ENCODE measurements at regions not wholly inside any gene's neighbourhood (a gene's known extent, or its start where the extent isn't known, plus 50 kb on each side); places are given as distances from the start of the nearest gene placed in this dataset.

- DNase-seq (ENCODE audit: extremely low spot score in 2 of 2), result no peak
- Histone ChIP-seq H3K27me3 (no peaks in the 10 kb centered on the region), H3K27ac (no peak overlapping the region), H3K4me1 (no peaks in the 10 kb centered on the region), H3K9me3 (no peaks in the 10 kb centered on the region), H3K4me3 (no peak overlapping the region), H3K36me3 (no peaks in the 10 kb centered on the region)
- intact Hi-C loops (cut with DNase I), result no loop called here
- TF ChIP-seq POLR2AphosphoS5 (IDR thresholded peaks at IDR 0.05; ENCODE audit: insufficient read depth in 1 of 2, low read depth in 1 of 2), result no peak
Observed at GRCh38 chr6:130766239-130767144, 60.7 kb upstream of the SMLR1 start.

- TF ChIP-seq POLR2A (IDR thresholded peaks at IDR 0.05) (no peak), POLR2AphosphoS5 (IDR thresholded peaks at IDR 0.05; ENCODE audit: insufficient read depth in 1 of 2, low read depth in 1 of 2) (no peak), CTCF (IDR thresholded peaks at IDR 0.05) (no peak)
- Histone ChIP-seq H3K36me3 (no peaks in the 10 kb centered on the region), H3K4me3 (no peak overlapping the region), H3K9me3 (no peaks in the 10 kb centered on the region), H3K4me1 (no peaks in the 10 kb centered on the region), H3K27ac (no peak overlapping the region), H3K27me3 (no peaks in the 10 kb centered on the region)
- intact Hi-C loops (cut with DNase I), result no loop called here
- no peak for DNase-seq (ENCODE audit: extremely low spot score in 2 of 2)
Observed at GRCh38 chr6:130769861-130770260, 57.3 kb upstream of the SMLR1 start.

DNA sequence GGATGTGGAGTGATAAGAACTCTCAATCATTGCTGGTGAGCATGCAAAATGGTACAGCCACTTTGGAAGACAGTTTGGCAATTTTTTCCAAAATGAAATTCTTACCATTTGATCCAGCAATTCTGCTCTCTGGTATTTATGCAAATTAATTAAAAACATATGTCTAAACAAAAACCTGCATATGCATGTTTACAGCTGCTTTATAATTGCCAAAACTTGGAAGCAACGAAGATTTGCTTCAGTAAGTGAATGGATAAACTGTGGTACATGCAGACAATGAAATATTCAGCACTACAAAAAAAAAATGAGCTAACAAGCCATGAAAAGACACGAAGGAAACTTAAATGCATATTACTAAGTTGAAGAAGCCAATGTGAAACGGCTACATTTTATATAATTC lies 55.5 kb upstream of the SMLR1 start:
- intact Hi-C loops (cut with DNase I), result no loop called here
- DNase-seq (ENCODE audit: extremely low spot score in 2 of 2), result no peak
- no peak overlapping the region for H3K4me3 ChIP-seq
- no peak overlapping the region for H3K27ac ChIP-seq
- H3K27me3 ChIP-seq, result no peaks in the 10 kb centered on the region
- H3K9me3 ChIP-seq, result no peaks in the 10 kb centered on the region
- TF ChIP-seq POLR2AphosphoS5 (IDR thresholded peaks at IDR 0.05; ENCODE audit: insufficient read depth in 1 of 2, low read depth in 1 of 2), result no peak
- TF ChIP-seq CTCF (IDR thresholded peaks at IDR 0.05), result no peak
- no peak for TF ChIP-seq POLR2A (IDR thresholded peaks at IDR 0.05)
- H3K4me1 ChIP-seq, result no peaks in the 10 kb centered on the region
- H3K36me3 ChIP-seq, result no peaks in the 10 kb centered on the region

- TF ChIP-seq CTCF (IDR thresholded peaks at IDR 0.05) (no peak), POLR2AphosphoS5 (IDR thresholded peaks at IDR 0.05; ENCODE audit: insufficient read depth in 1 of 2, low read depth in 1 of 2) (no peak), POLR2A (IDR thresholded peaks at IDR 0.05) (no peak)
- intact Hi-C loops (cut with DNase I), result no loop called here
- no peaks in the 10 kb centered on the region for H3K36me3 ChIP-seq
- no peaks in the 10 kb centered on the region for H3K4me1 ChIP-seq
- no peak overlapping the region for H3K27ac ChIP-seq
- no peak for DNase-seq (ENCODE audit: extremely low spot score in 2 of 2)
- H3K4me3 ChIP-seq, result no peak overlapping the region
- H3K27me3 ChIP-seq, result no peaks in the 10 kb centered on the region
- H3K9me3 ChIP-seq, result no peaks in the 10 kb centered on the region
Observed at GRCh38 chr6:130773860-130774259, 53.3 kb upstream of the SMLR1 start.

GRCh38 chr6:130775411-130776012 lies 51.7 kb upstream of the SMLR1 start:
- no peak for TF ChIP-seq CTCF (IDR thresholded peaks at IDR 0.05)
- no peak for TF ChIP-seq POLR2A (IDR thresholded peaks at IDR 0.05)
- no peak for TF ChIP-seq POLR2AphosphoS5 (IDR thresholded peaks at IDR 0.05; ENCODE audit: insufficient read depth in 1 of 2, low read depth in 1 of 2)
- Histone ChIP-seq H3K4me3 (no peak overlapping the region), H3K9me3 (no peaks in the 10 kb centered on the region), H3K4me1 (peaks cover 6% of the 10 kb centered on the region), H3K36me3 (no peaks in the 10 kb centered on the region), H3K27me3 (no peaks in the 10 kb centered on the region), H3K27ac (no peak overlapping the region)
- intact Hi-C loops (cut with DNase I), result no loop called here
- no peak for DNase-seq (ENCODE audit: extremely low spot score in 2 of 2)
